ENCODE measurements at regions not wholly inside any gene's neighbourhood (a gene's known extent, or its start where the extent isn't known, plus 50 kb on each side); places are given as distances from the start of the nearest gene placed in this dataset.
A peak's percentile ranks its signal among the peaks of the same experiment; 100 is the strongest.

- DNase-seq (ENCODE audit: low read depth) = peak; percentile 34
- no peak overlapping the region for H3K4me3 ChIP-seq (ENCODE audit: low read depth, low read length)
- no peak for TF ChIP-seq CTCF (IDR thresholded peaks at IDR 0.05; ENCODE audit: insufficient read depth, low read depth, low read length)
These were observed 600.1 kb downstream of the INSC start for GRCh38 chr11:15714641-15715399.

- no peak for TF ChIP-seq CTCF (IDR thresholded peaks at IDR 0.05; ENCODE audit: insufficient read depth, low read depth, low read length)
- peak; percentile 64 for DNase-seq (ENCODE audit: low read depth)
- H3K4me3 ChIP-seq (ENCODE audit: low read depth, low read length) = no peak overlapping the region
These were observed 601.8 kb downstream of the INSC start for GRCh38 chr11:15716550-15716949.

GRCh38 chr11:15720460-15720859 is 605.7 kb downstream of the INSC start:
- H3K4me3 ChIP-seq (ENCODE audit: low read depth, low read length) = no peak overlapping the region
- DNase-seq (ENCODE audit: low read depth) = peak; percentile 65
- no peak for TF ChIP-seq CTCF (IDR thresholded peaks at IDR 0.05; ENCODE audit: insufficient read depth, low read depth, low read length)

GRCh38 chr11:15723966-15724365 is 609.2 kb downstream of the INSC start:
- DNase-seq (ENCODE audit: low read depth) = no peak
- TF ChIP-seq CTCF (IDR thresholded peaks at IDR 0.05; ENCODE audit: insufficient read depth, low read depth, low read length) = no peak
- no peak overlapping the region for H3K4me3 ChIP-seq (ENCODE audit: low read depth, low read length)

- DNase-seq (ENCODE audit: low read depth) = no peak
- no peak overlapping the region for H3K4me3 ChIP-seq (ENCODE audit: low read depth, low read length)
- no peak for TF ChIP-seq CTCF (IDR thresholded peaks at IDR 0.05; ENCODE audit: insufficient read depth, low read depth, low read length)
These were observed 609.9 kb downstream of the INSC start for GRCh38 chr11:15724601-15725000.

- no peak overlapping the region for H3K4me3 ChIP-seq (ENCODE audit: low read depth, low read length)
- TF ChIP-seq CTCF (IDR thresholded peaks at IDR 0.05; ENCODE audit: insufficient read depth, low read depth, low read length) = no peak
- no peak for DNase-seq (ENCODE audit: low read depth)
These were observed 610.5 kb downstream of the INSC start for GRCh38 chr11:15725246-15725645.
